HCT116 (cell line): ENCODE measurements at regions not wholly inside any gene's neighbourhood (a gene's known extent, or its start where the extent isn't known, plus 50 kb on each side); places are given as distances from the start of the nearest gene placed in this dataset.

Experiments
- CEBPB ChIP-seq: IDR thresholded peaks from 2 replicates; pipeline ENCODE4 v1.6.1; 2012; ENCODE audit warnings: low read depth
- EGR1 ChIP-seq: IDR thresholded peaks from 2 replicates; pipeline ENCODE4 v1.6.1; 2012; ENCODE audit warnings: low read depth
- EZH2 ChIP-seq: fragments of 200-600 bp; sonication (generic); IDR thresholded peaks from 2 replicates; pipeline ENCODE4 v1.6.1; 2017; ENCODE audit warnings: antibody characterized with exemption, mixed run types
- EZH2phosphoT487 ChIP-seq: fragments of 200-600 bp; IDR thresholded peaks from 2 replicates; pipeline ENCODE4 v1.6.1; 2018; ENCODE audit warnings: antibody characterized with exemption, borderline replicate concordance
- JUND ChIP-seq: IDR thresholded peaks from 2 replicates; pipeline ENCODE4 v1.6.1; 2012
- POLR2A ChIP-seq: IDR thresholded peaks from 2 replicates; pipeline ENCODE4 v1.7.0; 2011; ENCODE audit warnings: borderline replicate concordance; ENCODE audit not compliant: insufficient read depth, insufficient read length; ENCODE audit errors: extremely low read depth
- REST ChIP-seq: IDR thresholded peaks from 2 replicates; pipeline ENCODE4 v1.6.1; 2012; ENCODE audit warnings: low read depth
- SIN3A ChIP-seq: IDR thresholded peaks from 2 replicates; pipeline ENCODE4 v1.6.1; 2012; ENCODE audit warnings: low read depth
- SRF ChIP-seq: IDR thresholded peaks from 2 replicates; pipeline ENCODE4 v1.6.1; 2012; ENCODE audit warnings: low read depth
- ZNF274 ChIP-seq: fragments of 200-500 bp; sonication (Bioruptor generic); IDR thresholded peaks from 2 replicates; pipeline ENCODE4 v1.6.1; 2014; ENCODE audit warnings: mild to moderate bottlenecking, low read depth, low read length, inconsistent platforms
- TF ChIP-seq, protein P1 (sequence below), 3 experiments: fragments of 200-600 bp in 1 of 3; sonication (generic) in 1 of 3; IDR thresholded peaks in 2 of 3; conservative IDR thresholded peaks in 1 of 3; 2 replicates each; pipeline ENCODE4 v1.5.1; 2012 to 2017; ENCODE audit warnings: low read depth in 2 of 3, low read length in 2 of 3, antibody characterized with exemption in 1 of 3, borderline replicate concordance in 1 of 3, control low read depth in 1 of 3, mild to moderate bottlenecking in 1 of 3, mixed read lengths in 1 of 3, mixed run types in 1 of 3, moderate library complexity in 1 of 3; ENCODE audit not compliant: insufficient read depth in 1 of 3
- TF ChIP-seq, protein P2 (sequence below): IDR thresholded peaks from 2 replicates; pipeline ENCODE4 v1.6.1; 2011; ENCODE audit warnings: mild to moderate bottlenecking, low read length, moderate library complexity; ENCODE audit not compliant: insufficient replicate concordance; ENCODE audit errors: extremely low read depth

DNA sequence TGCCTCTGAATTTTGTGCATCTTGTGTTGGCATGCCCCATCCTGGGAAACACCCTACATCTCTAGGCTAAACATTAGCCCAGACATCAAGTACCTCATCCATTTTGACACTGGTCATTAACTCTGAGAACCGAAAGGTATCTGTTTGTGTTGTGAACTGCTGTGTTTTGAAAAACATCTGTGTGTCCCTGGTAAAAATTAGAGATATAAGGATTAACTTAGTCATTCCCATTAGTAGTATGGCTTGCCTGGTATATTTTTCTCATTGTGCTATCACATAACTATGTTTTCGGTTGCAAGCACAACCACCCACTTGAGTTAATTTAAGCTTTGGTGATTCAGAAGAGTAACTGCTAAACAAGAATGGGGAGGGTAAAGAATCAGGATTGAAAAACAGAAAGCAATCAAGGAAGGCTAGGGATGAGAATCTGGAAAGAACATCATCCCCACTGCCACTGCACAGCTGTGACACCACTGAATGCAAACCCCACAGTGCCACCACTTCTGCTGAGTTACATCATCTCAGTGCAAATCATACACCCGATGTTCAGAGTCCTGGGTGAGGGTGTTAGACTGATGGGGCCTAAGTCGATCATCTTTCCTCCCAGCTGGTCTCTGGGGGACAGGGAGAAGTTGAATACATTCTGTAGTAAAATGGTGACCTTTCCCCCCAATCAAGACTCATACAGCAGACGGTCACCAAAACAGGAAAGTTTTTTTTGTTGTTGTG lies 234.0 kb downstream of the EPHA4 start:
- TF ChIP-seq POLR2A = no peak
- TF ChIP-seq REST = no peak
- TF ChIP-seq EZH2 = no peak
- TF ChIP-seq, protein P1, sequence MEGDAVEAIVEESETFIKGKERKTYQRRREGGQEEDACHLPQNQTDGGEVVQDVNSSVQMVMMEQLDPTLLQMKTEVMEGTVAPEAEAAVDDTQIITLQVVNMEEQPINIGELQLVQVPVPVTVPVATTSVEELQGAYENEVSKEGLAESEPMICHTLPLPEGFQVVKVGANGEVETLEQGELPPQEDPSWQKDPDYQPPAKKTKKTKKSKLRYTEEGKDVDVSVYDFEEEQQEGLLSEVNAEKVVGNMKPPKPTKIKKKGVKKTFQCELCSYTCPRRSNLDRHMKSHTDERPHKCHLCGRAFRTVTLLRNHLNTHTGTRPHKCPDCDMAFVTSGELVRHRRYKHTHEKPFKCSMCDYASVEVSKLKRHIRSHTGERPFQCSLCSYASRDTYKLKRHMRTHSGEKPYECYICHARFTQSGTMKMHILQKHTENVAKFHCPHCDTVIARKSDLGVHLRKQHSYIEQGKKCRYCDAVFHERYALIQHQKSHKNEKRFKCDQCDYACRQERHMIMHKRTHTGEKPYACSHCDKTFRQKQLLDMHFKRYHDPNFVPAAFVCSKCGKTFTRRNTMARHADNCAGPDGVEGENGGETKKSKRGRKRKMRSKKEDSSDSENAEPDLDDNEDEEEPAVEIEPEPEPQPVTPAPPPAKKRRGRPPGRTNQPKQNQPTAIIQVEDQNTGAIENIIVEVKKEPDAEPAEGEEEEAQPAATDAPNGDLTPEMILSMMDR (IDR thresholded peaks at IDR 0.05 in 2 of 3, conservative IDR thresholded peaks at IDR 0.05 in 1 of 3; ENCODE audit: borderline replicate concordance in 1 of 3, insufficient read depth in 1 of 3, low read depth in 2 of 3, low read length in 2 of 3) = no peak
- TF ChIP-seq JUND = no peak
- TF ChIP-seq, protein P2, sequence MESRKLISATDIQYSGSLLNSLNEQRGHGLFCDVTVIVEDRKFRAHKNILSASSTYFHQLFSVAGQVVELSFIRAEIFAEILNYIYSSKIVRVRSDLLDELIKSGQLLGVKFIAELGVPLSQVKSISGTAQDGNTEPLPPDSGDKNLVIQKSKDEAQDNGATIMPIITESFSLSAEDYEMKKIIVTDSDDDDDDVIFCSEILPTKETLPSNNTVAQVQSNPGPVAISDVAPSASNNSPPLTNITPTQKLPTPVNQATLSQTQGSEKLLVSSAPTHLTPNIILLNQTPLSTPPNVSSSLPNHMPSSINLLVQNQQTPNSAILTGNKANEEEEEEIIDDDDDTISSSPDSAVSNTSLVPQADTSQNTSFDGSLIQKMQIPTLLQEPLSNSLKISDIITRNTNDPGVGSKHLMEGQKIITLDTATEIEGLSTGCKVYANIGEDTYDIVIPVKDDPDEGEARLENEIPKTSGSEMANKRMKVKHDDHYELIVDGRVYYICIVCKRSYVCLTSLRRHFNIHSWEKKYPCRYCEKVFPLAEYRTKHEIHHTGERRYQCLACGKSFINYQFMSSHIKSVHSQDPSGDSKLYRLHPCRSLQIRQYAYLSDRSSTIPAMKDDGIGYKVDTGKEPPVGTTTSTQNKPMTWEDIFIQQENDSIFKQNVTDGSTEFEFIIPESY = no peak
- no peak for TF ChIP-seq CEBPB
- TF ChIP-seq SRF = no peak
- TF ChIP-seq SIN3A = no peak
- no peak for TF ChIP-seq ZNF274
- TF ChIP-seq EZH2phosphoT487 = no peak
- TF ChIP-seq EGR1 = no peak
